Stimulated activated naive B cell treated with anti-CD40 and anti-IgM and Interleukin-4, amounts not matched to agents 10 μg/mL and 1 μg/mL and 100 μg/mL, for 72 hours (primary cell): ENCODE measurements at regions not wholly inside any gene's neighbourhood (a gene's known extent, or its start where the extent isn't known, plus 50 kb on each side); places are given as distances from the start of the nearest gene placed in this dataset.
"Not testable (repeated sequence)": the region's sequence is repeated elsewhere in the genome, so short reads cannot be mapped to it uniquely, and the experiment has no call there.

Source experiments
- ATAC-seq, 2 donors: fragments of 150-1000 bp; cut with Tn5 transposase; replicated peaks; 2 replicates each; pipeline ENCODE4 v1.10.0; 2021; ENCODE audit warnings: moderate library complexity in 1 of 2
- DNase-seq: peaks from one replicate; pipeline ENCODE4 v3.0.0; 2021
- H3K27ac Mint-ChIP-seq: one replicate; pipeline ENCODE4 v1.8.0; 2022; ENCODE audit warnings: mild to moderate bottlenecking, mixed read lengths
- H3K27me3 Mint-ChIP-seq, 2 donors: one replicate each; pipeline ENCODE4 v1.8.0; 2022; ENCODE audit warnings: mixed read lengths in 2 of 2
- H3K36me3 Mint-ChIP-seq, 2 donors: one replicate each; pipeline ENCODE4 v1.8.0; 2022; ENCODE audit warnings: mixed read lengths in 2 of 2, mild to moderate bottlenecking in 1 of 2
- H3K4me1 Mint-ChIP-seq, 2 donors: one replicate each; pipeline ENCODE4 v1.8.0; 2022; ENCODE audit warnings: mixed read lengths in 2 of 2, mild to moderate bottlenecking in 1 of 2
- H3K4me3 Mint-ChIP-seq, 2 donors: one replicate each; pipeline ENCODE4 v1.8.0; 2022; ENCODE audit warnings: mild to moderate bottlenecking in 2 of 2, mixed read lengths in 2 of 2, moderate library complexity in 1 of 2
- H3K9me3 Mint-ChIP-seq, 2 donors: one replicate each; pipeline ENCODE4 v1.8.0; 2022; ENCODE audit warnings: mixed read lengths in 2 of 2, mild to moderate bottlenecking in 1 of 2

DNA sequence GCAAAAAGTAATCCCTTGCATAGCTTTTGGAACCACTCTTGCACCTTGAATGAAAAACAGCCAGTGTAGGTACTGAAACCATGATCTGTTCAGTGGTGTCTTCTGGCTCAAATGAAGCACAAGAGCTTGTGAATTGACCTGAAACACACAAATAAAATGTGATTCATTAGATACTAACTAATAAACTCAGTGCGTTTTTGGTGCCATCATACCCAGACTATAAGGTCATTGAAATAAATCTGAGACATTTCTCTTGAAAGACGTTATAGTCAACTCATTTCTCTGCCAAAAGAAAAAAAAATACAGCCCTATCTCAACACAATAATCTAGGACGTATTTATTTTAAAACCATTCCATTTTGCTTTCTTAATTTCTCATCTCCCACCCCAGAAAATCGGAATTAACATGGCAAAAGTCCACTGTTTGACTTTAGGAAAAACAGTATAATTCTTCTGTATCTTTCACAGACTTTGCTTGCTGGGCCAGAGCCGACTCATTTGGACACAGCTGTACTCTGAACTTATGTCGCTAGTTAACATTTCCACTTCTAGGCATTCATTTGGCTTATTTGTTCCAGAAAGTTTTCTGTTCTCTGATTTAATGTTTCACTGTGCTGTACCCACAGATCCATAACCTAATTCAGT is 284.9 kb upstream of the TBL1XR1 start:
- no peaks in the 10 kb centered on the region for H3K36me3 Mint-ChIP-seq
- peaks cover 3 to 6% of the 10 kb centered on the region in 2 donors for H3K4me1 Mint-ChIP-seq
- peaks cover 0 to 5% of the 10 kb centered on the region in 2 donors for H3K9me3 Mint-ChIP-seq
- ATAC-seq (no peak), DNase-seq (no peak)
- no peak overlapping the region for H3K27ac Mint-ChIP-seq
- no peaks in the 10 kb centered on the region for H3K27me3 Mint-ChIP-seq
- H3K4me3 Mint-ChIP-seq, result no peak overlapping the region

DNA sequence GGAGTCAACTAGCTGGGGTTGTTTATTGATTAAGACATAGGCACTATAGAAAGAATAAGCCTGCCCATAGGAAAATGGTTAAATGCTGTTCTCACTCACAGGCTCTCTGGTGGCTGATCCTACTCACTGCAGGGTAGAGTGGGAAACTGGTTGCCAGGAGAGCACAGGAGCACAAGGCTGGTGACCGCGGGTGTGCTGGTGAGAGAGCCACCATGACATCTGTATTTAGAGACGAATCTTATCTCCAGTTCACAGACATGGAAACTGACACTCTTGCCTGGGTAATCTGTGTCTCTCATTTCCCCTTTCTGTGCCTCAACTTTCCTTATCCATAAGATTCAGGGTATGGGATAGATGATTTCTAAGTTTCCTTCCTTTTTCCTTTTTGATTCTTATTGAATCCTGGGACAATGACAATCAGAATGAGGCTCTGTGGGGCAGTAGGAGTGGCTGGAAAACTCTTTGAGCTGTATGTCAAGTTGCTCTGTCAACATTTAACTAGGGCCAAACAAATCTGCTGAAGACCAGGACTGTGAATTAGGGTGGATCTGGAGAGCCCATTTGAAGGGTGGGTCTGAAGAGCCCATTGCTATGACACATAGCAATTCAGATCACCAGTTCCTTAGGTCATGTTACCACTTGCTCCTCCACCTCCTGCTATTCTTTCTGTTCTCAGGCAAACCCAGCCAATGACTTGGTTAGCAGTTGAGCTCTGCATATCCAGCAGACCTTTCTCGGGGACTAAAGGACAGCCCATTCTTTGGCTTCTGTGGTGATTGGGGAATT is 286.1 kb upstream of the TBL1XR1 start:
- H3K36me3 Mint-ChIP-seq, result no peaks in the 10 kb centered on the region
- H3K27me3 Mint-ChIP-seq, result no peaks in the 10 kb centered on the region
- peaks cover 3 to 6% of the 10 kb centered on the region in 2 donors for H3K4me1 Mint-ChIP-seq
- H3K9me3 Mint-ChIP-seq, result peaks cover 0 to 5% of the 10 kb centered on the region in 2 donors
- no peak overlapping the region for H3K4me3 Mint-ChIP-seq
- no peak overlapping the region for H3K27ac Mint-ChIP-seq
- ATAC-seq, result peak in 1 of 2 donors; percentile 39
- DNase-seq, result no peak

DNA sequence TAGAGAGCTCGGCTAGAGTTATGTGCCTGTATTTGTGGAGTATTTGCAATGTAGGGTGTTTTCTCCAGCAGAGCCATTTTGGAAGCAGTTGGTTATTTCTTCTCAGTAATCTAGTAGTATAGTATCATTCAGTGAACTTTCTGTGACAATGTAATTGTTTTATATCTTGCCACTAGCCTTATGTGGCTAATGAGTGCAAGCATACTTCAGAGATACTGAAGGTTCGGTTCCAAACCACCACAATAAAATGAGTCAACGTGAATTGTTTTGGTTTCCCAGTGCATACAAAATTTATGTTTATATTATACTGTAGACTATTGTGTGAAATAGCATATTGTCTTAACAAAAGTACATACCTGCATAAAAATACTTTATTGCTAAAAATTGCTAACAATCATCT is 286.9 kb upstream of the TBL1XR1 start:
- Mint-ChIP-seq H3K9me3 (peaks cover 0 to 7% of the 10 kb centered on the region in 2 donors), H3K4me1 (peaks cover 3 to 6% of the 10 kb centered on the region in 2 donors), H3K27ac (no peak overlapping the region), H3K27me3 (no peaks in the 10 kb centered on the region), H3K4me3 (no peak overlapping the region), H3K36me3 (no peaks in the 10 kb centered on the region)
- no peak for ATAC-seq
- DNase-seq, result no peak

DNA sequence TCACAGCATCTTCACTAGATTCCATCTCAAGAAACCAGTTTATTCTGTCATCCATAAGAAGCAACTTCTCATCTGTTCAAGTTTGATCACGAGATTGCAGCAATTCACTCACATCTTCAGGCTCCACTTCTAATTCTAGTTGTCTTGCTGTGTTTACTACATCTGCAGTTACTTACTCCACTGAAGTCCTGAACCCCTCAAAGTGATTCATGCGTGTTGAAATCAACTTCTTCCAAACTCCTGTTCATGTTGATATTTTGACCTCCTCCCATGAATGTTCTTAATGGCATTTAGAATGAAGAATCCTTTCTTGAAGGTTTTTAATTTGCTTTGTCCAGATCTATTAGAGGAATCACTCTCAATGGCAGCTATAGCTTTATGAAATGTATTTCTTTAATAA is 287.6 kb upstream of the TBL1XR1 start:
- H3K4me1 Mint-ChIP-seq, result peaks cover 3 to 6% of the 10 kb centered on the region in 2 donors
- peaks cover 0 to 7% of the 10 kb centered on the region in 2 donors for H3K9me3 Mint-ChIP-seq
- ATAC-seq (no peak), DNase-seq (no peak)
- no peak overlapping the region for H3K27ac Mint-ChIP-seq
- no peak overlapping the region for H3K4me3 Mint-ChIP-seq
- no peaks in the 10 kb centered on the region for H3K27me3 Mint-ChIP-seq
- no peaks in the 10 kb centered on the region for H3K36me3 Mint-ChIP-seq

DNA sequence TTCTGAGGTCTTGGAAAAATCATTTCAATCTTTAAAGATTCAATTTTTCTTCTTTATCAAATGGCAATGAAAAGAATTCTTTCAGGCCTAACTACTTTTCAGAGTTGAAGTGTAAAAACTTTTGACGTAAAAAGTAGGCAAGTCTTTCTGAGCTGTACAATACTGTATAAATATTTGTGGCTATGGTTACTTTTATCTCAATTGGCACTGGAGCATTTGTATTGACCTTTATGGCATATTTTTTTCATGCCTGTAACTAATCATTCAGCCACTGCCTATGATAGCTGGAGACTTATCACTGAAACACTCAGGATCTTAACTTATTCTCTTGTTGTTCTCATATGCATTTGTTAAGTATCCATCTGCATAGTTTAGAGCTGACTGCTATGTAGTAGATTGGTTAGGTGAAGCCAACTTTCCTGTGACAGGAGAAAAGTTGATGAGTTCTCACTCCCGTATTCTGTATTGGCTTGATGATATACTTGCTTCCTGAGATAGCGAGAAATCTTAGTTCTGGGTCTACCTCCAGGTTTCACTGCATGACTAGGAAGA is 290.4 kb upstream of the TBL1XR1 start:
- ATAC-seq, result no peak
- no peaks in the 10 kb centered on the region for H3K4me1 Mint-ChIP-seq
- H3K27me3 Mint-ChIP-seq, result no peaks in the 10 kb centered on the region
- H3K27ac Mint-ChIP-seq, result no peak overlapping the region
- H3K4me3 Mint-ChIP-seq, result no peak overlapping the region
- peaks cover 0 to 7% of the 10 kb centered on the region in 2 donors for H3K9me3 Mint-ChIP-seq
- DNase-seq, result no peak
- no peaks in the 10 kb centered on the region for H3K36me3 Mint-ChIP-seq

DNA sequence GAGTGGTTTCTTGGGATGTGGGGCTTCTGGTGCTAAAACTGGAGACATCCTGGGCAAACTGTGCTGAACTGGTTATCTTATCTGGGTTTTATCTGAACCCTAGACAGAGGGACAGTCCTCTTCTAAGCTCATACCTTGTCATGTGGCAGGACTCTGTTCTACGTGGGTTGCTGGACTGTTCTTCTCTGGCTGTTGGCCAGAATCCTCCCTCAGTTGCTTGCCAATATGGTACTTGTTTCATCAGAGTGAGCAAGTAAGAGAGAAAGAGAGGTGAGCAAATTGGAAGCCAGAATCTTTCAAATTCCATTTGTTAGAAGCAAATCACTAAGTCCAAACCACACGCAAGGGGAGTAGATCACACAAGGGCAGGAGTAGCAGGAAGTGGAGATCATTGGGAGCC is 291.5 kb upstream of the TBL1XR1 start:
- H3K27me3 Mint-ChIP-seq, result no peaks in the 10 kb centered on the region
- ATAC-seq (no peak), DNase-seq (no peak)
- no peaks in the 10 kb centered on the region for H3K4me1 Mint-ChIP-seq
- no peak overlapping the region for H3K4me3 Mint-ChIP-seq
- H3K27ac Mint-ChIP-seq, result no peak overlapping the region
- no peaks in the 10 kb centered on the region for H3K36me3 Mint-ChIP-seq
- peaks cover 0 to 7% of the 10 kb centered on the region in 2 donors for H3K9me3 Mint-ChIP-seq

DNA sequence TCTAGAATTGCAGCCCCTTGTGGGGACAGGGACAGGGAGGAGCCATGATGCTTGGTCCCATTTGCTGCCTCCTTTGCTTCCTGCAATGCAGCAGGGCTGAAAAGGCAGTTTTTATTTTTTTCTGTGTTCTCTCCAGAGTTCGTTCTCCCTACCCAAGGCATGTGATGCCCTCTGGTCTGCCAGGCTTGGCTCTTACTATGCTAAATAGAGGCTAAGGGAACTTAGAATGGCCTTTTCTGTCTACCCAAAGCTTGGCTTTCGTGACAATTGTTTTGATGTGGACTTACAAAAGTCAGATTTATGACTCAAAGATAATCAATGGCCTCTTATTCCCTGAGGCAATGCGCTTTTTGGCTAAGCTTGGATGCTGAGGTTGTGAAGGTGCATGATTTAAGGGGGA is 293.3 kb upstream of the TBL1XR1 start:
- Mint-ChIP-seq H3K4me1 (no peaks in the 10 kb centered on the region), H3K9me3 (peaks cover 0 to 2% of the 10 kb centered on the region in 2 donors), H3K36me3 (no peaks in the 10 kb centered on the region), H3K4me3 (no peak overlapping the region), H3K27me3 (no peaks in the 10 kb centered on the region), H3K27ac (no peak overlapping the region)
- no peak for DNase-seq
- ATAC-seq, result no peak

DNA sequence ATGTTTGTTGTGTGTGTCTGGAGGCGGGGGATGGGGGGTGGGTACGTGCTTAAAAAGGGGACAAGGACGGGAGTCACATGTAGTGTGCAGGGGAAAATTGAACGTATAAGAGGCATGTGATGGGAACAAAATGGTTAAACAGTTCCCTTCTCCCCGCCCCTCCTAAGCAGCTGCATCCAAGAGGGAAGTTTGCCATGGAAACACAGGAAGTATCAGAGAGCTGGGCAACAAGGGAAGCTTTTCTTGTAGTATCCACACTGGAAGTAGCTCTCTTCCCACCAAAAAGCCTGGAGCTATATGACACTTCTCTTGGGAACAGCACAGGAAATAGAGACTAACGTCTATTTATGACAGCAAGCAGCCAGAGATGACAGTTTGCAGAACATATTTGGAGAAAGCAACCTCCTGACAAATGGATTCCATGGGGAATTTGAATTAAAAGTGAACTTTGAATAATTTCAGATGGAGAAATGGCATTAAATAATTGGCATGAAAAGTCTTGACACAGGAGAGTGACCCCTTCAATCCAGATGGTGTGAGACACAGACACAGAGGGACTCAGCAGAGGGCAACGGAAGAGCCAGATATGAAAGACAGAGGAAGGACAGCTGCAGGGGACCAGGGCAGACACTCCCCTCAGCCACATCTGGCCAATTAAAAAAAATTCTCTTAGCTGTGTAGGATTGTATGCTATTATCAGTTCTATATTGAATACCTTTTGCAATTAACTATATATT is 294.2 kb upstream of the TBL1XR1 start:
- no peak for ATAC-seq
- peaks cover 0 to 1% of the 10 kb centered on the region in 2 donors for H3K9me3 Mint-ChIP-seq
- DNase-seq, result no peak

DNA sequence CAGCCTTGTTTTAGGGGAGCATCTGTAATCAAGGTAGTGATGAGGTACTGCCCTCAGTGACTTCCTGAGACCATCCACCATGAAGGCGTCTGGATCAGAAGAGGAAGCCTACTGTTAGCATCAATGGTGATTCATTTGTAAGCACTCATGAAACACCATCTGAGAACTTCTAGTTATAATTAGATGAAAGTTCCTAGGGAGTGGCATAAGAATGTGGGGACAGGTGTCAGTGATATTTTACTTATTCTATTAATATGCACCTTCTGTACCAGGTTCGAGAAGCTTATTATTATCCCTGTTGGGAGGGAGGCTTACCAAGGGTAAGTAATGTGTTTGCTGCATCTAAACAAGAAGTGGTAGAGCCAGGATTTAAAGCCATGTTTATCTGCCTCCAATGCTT is 295.8 kb upstream of the TBL1XR1 start:
- no peak overlapping the region for H3K4me3 Mint-ChIP-seq
- peaks cover 0 to 1% of the 10 kb centered on the region in 2 donors for H3K9me3 Mint-ChIP-seq
- DNase-seq (no peak), ATAC-seq (no peak)
- no peaks in the 10 kb centered on the region for H3K36me3 Mint-ChIP-seq
- no peak overlapping the region for H3K27ac Mint-ChIP-seq
- H3K27me3 Mint-ChIP-seq, result no peaks in the 10 kb centered on the region
- peaks cover 0 to 14% of the 10 kb centered on the region in 2 donors for H3K4me1 Mint-ChIP-seq

More for the DNA sequence above, 294.2 kb upstream of the TBL1XR1 start:
- Mint-ChIP-seq H3K4me1 (peaks cover 0 to 3% of the 10 kb centered on the region in 2 donors), H3K4me3 (no peak overlapping the region), H3K27ac (no peak overlapping the region), H3K27me3 (no peaks in the 10 kb centered on the region), H3K36me3 (no peaks in the 10 kb centered on the region)

DNA sequence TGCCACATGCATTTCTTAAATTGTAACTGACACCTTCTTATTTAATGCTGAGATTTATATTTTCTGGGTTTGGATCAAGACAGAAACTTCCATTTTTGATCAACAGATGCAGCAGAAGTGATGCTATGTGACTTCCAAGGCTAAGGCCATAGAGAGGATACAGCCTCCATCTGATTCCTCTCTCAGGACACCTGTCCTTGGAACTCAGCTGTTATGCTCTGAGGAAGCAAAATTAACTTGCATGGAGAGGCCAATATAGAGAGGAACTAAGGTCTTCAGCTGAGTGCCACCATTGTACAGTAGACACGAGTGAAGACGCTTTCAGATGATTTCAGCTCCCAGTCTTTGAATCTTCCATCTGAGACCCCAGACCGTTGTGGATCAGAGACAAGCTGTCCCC is 296.9 kb upstream of the TBL1XR1 start:
- Mint-ChIP-seq H3K27ac (no peak overlapping the region), H3K4me3 (no peak overlapping the region), H3K9me3 (no peaks in the 10 kb centered on the region), H3K27me3 (no peaks in the 10 kb centered on the region), H3K36me3 (no peaks in the 10 kb centered on the region), H3K4me1 (peaks cover 0 to 18% of the 10 kb centered on the region in 2 donors)
- no peak for DNase-seq
- no peak for ATAC-seq

DNA sequence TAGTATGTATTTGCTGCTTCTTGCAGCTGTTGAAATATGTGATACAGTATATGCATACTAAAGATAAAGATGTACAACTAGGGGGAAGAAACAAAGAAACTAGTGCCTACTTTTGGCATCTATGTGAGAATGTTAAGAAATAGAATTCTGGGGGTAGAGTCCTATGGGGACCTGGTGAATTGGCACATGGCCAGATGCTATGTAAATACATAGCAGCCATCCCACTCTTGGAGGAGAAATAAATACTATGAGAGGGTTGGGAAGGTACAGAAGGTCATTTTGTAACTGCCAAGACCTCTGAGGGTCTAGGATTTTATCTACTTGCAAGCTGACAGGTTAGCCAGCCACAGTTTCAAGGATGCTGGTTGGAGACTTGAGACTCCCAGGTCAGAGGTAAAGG is 298.3 kb upstream of the TBL1XR1 start:
- Mint-ChIP-seq H3K9me3 (no peaks in the 10 kb centered on the region), H3K27ac (no peak overlapping the region), H3K4me3 (no peak overlapping the region), H3K36me3 (no peaks in the 10 kb centered on the region), H3K27me3 (no peaks in the 10 kb centered on the region), H3K4me1 (peaks cover 0 to 18% of the 10 kb centered on the region in 2 donors)
- no peak for ATAC-seq
- DNase-seq, result no peak

DNA sequence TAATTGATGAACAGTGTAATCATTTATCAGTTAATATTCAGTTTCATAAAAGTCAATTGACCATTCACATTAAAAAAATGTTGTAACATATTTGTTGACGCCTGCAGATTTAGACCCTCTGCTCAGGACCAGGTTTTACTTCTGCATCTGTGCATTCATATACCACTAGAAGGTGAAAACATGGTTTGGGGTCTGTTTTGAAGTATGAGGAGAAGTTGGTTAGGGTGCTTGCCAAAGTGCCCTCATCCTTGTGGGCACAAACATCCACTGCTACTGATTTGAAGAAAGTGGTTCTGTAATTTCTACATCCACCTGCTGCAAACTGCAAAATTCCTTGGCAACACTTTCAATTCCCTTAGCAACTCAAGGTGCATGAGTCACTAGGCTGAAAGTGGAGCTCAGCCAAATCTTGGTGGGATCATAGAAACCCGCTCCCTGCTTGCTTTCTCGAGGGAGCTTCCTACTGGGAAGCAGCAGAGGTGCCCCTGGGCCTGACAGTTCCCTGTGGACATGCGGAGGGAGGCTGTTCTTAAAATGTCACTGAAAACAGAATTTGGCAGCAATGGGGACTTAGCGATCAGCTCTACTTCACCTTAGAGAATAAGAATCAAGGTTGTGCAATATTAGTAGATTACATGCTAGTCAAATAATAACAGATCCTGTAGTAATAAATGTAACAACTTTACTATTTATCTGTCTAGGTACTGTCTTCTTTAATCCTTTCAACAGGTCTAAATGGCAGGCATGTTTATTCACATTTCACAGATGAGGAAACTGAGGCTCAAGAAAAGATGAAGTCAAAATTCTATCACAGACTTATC is 301.0 kb upstream of the TBL1XR1 start:
- peak; percentile 43 to 49 for ATAC-seq
- Mint-ChIP-seq H3K4me3 (no peak overlapping the region), H3K27ac (no peak overlapping the region), H3K27me3 (no peaks in the 10 kb centered on the region), H3K4me1 (peaks cover 0 to 18% of the 10 kb centered on the region in 2 donors), H3K9me3 (no peaks in the 10 kb centered on the region), H3K36me3 (no peaks in the 10 kb centered on the region)
- DNase-seq, result no peak

DNA sequence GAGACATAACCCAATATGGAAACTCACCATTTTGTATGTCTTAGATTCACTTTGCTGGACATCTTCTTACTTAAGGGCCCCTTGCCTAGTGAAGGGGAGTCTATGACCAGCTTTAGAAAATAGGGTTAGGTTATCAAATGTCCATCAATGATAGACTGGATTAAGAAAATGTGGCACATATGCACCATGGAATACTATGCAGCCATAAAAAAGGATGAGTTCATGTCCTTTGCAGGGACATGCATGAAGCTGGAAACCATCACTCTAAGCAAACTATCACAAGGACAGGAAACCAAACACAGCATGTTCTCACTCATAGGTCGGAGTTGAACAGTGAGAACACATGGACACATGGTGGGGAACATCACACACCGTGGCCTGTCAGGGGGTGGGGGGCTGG is 301.8 kb upstream of the TBL1XR1 start:
- DNase-seq, H3K9me3 Mint-ChIP-seq, ATAC-seq, H3K27ac Mint-ChIP-seq, H3K36me3 Mint-ChIP-seq, H3K4me3 Mint-ChIP-seq, H3K27me3 Mint-ChIP-seq: not testable (repeated sequence)
- peaks cover 0 to 18% of the 10 kb centered on the region in 2 donors for H3K4me1 Mint-ChIP-seq
